ENCODE measurements at regions not wholly inside any gene's neighbourhood (a gene's known extent, or its start where the extent isn't known, plus 50 kb on each side); places are given as distances from the start of the nearest gene placed in this dataset.

DNA sequence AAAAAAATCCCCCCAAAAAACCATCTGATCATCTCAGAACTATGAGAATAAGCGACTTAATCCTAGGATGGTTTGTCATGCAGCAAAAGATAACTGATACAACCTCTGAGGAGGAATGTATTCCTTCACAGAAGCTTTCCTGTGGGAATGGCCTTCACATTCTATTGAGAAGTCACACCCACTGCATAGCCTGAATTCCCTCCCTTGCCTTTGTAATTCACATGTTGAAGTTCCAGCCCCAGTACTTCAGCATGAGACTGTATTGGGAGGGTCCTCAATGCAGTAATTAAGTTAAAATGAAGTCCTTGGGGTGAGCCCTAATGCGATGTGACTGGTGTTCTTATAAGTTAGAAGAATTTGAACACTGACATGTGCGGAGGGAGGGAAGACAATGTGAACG, 395.2 kb downstream of the TUSC7 start:
- Histone ChIP-seq H4K20me1 (replicated peaks; ENCODE audit: control insufficient read depth, insufficient read depth, low read length) (no peaks in the 10 kb centered on the region), H3K9me3 (replicated peaks; ENCODE audit: control insufficient read depth, insufficient read depth, low read depth, low read length) (no peaks in the 10 kb centered on the region), H3K27ac (ENCODE audit: extremely low read depth, low read depth, low read length) (no peak overlapping the region), H3K36me3 (ENCODE audit: control insufficient read depth, insufficient read depth, low read length) (no peaks in the 10 kb centered on the region), H3K27me3 (ENCODE audit: control insufficient read depth in 2 of 2, insufficient read depth in 2 of 2, low read length in 2 of 2) (no peaks in the 10 kb centered on the region), H3K4me2 (ENCODE audit: insufficient read depth, low read length) (no peak overlapping the region), H3K4me1 (replicated peaks in 1 of 2; ENCODE audit: control insufficient read depth in 2 of 2, insufficient read depth in 2 of 2, low read length in 2 of 2) (no peaks in the 10 kb centered on the region), H3K9me1 (ENCODE audit: control insufficient read depth, insufficient read depth, low read length) (no peaks in the 10 kb centered on the region), H3K79me2 (ENCODE audit: control insufficient read depth, insufficient read depth, low read length) (no peaks in the 10 kb centered on the region), H3K4me3 (no peak overlapping the region), H2AFZ (ENCODE audit: low read depth, low read length) (no peak overlapping the region), H3K9ac (ENCODE audit: insufficient read depth in 1 of 2, low read depth in 2 of 2, low read length in 2 of 2) (no peak overlapping the region)
- FAIRE-seq (no peak), ATAC-seq (no peak), DNase-seq (ENCODE audit: extremely low read depth in 1 of 4, low spot score in 3 of 4) (no peak)
- POLR2A ChIA-PET: no interaction called here
- WGBS (ENCODE audit: insufficient coverage, low coverage, missing lambda C conversion rate): 0% methylated on average over 2 of the region's 4 CpGs
- CTCF ChIA-PET (ENCODE audit: low intra/inter-chr PET ratio): no interaction called here
- intact Hi-C loops (cut with micrococcal nuclease): no loop called here
- no TSS peak for BruUV-seq (replicated peaks)
- in situ Hi-C loops (cut with MboI): no loop called here
- TF ChIP-seq ELF4 (CRISPR knock-in tag; IDR thresholded peaks at IDR 0.05) (no peak), KDM5B (IDR thresholded peaks at IDR 0.05; ENCODE audit: insufficient replicate concordance, low read depth, low read length) (no peak), ZNF217 (CRISPR knock-in tag; IDR thresholded peaks at IDR 0.05) (no peak)

DNA sequence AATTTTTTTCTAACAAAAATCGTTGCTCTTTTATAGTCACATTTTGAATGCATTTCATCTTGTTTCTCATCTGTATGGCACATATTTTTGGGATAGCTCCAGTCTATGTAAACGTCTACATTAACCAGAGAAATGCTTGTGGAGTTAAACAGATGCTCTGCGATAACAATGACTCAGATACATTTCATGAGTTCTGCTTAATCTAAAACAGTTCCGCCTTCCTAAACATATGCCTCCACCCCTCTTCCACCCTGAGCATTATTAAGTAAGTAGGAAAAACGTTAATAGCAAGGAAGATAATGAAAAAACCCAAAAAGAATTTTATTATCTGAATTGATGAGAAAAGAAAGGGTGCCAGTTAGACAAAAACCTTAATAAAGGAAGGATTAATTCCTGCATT, 396.1 kb downstream of the TUSC7 start:
- in situ Hi-C loops (cut with MboI): no loop called here
- Histone ChIP-seq H3K9ac (ENCODE audit: insufficient read depth in 1 of 2, low read depth in 2 of 2, low read length in 2 of 2) (no peak overlapping the region), H3K4me2 (ENCODE audit: insufficient read depth, low read length) (no peak overlapping the region), H3K79me2 (ENCODE audit: control insufficient read depth, insufficient read depth, low read length) (no peaks in the 10 kb centered on the region), H3K4me1 (replicated peaks in 1 of 2; ENCODE audit: control insufficient read depth in 2 of 2, insufficient read depth in 2 of 2, low read length in 2 of 2) (no peaks in the 10 kb centered on the region), H3K4me3 (no peak overlapping the region), H3K27ac (ENCODE audit: extremely low read depth, low read depth, low read length) (no peak overlapping the region), H4K20me1 (replicated peaks; ENCODE audit: control insufficient read depth, insufficient read depth, low read length) (no peaks in the 10 kb centered on the region), H3K9me3 (replicated peaks; ENCODE audit: control insufficient read depth, insufficient read depth, low read depth, low read length) (no peaks in the 10 kb centered on the region), H3K27me3 (ENCODE audit: control insufficient read depth in 2 of 2, insufficient read depth in 2 of 2, low read length in 2 of 2) (no peaks in the 10 kb centered on the region), H3K9me1 (ENCODE audit: control insufficient read depth, insufficient read depth, low read length) (no peaks in the 10 kb centered on the region), H2AFZ (ENCODE audit: low read depth, low read length) (no peak overlapping the region), H3K36me3 (ENCODE audit: control insufficient read depth, insufficient read depth, low read length) (no peaks in the 10 kb centered on the region)
- DNase-seq (ENCODE audit: extremely low read depth in 1 of 4, low spot score in 3 of 4): no peak
- POLR2A ChIA-PET: no interaction called here
- CTCF ChIA-PET (ENCODE audit: low intra/inter-chr PET ratio): no interaction called here
- intact Hi-C loops (cut with micrococcal nuclease): no loop called here
- FAIRE-seq: no peak
- no peak for ATAC-seq
- TF ChIP-seq ZSCAN29 (IDR thresholded peaks at IDR 0.05) (no peak), TBL1XR1 (IDR thresholded peaks at IDR 0.05; ENCODE audit: low read length in 2 of 2) (no peak), MYC (IDR thresholded peaks at IDR 0.05; ENCODE audit: low read depth, low read length) (no peak), MYC (CRISPR knock-in tag; IDR thresholded peaks at IDR 0.05; ENCODE audit: borderline replicate concordance, low read depth) (no peak), SP1 (CRISPR knock-in tag; IDR thresholded peaks at IDR 0.05) (no peak), THRAP3 (IDR thresholded peaks at IDR 0.05; ENCODE audit: borderline replicate concordance) (no peak), KHSRP (IDR thresholded peaks at IDR 0.05) (no peak), TFAM (CRISPR knock-in tag; conservative IDR thresholded peaks at IDR 0.05) (no peak), IFI16 (CRISPR knock-in tag; IDR thresholded peaks at IDR 0.05) (no peak), NR2C1 (IDR thresholded peaks at IDR 0.05) (no peak), NR2C1 (tag; IDR thresholded peaks at IDR 0.05) (no peak), FOXA3 (CRISPR knock-in tag; conservative IDR thresholded peaks at IDR 0.05 in 1 of 2, IDR thresholded peaks at IDR 0.05 in 1 of 2) (no peak), BMI1 (IDR thresholded peaks at IDR 0.05; ENCODE audit: low read length) (no peak), CBFA2T3 (IDR thresholded peaks at IDR 0.05) (no peak), ZNF408 (CRISPR knock-in tag; IDR thresholded peaks at IDR 0.05; ENCODE audit: low read depth) (no peak)
- WGBS (ENCODE audit: insufficient coverage, low coverage, missing lambda C conversion rate): 0% methylated on average over 5 of the region's 5 CpGs
- BruUV-seq (replicated peaks): no TSS peak

All from K562 (cell line).